ENCODE measurements at regions not wholly inside any gene's neighbourhood (a gene's known extent, or its start where the extent isn't known, plus 50 kb on each side); places are given as distances from the start of the nearest gene placed in this dataset.

DNA sequence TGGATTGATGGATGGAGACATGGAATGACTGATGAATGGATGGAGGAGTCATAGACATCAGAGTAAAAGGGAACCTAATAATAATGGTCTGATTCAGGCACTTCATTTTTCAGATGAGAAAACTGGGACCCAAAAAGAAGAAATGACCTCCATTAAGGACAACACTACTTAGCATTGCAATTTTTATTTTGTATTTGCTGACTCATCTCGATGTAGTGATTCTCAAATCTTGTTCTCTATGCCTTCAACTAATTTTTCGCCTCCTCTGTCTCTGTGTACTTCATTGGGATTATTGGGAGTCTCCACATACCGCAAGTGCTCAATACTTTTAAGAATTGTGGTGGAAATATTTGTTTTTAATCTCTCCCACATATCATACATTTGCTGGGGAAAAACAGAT, 446.2 kb upstream of the FSHR start:
- no peak overlapping the region for H3K4me3 ChIP-seq
- H3K79me2 ChIP-seq (replicated peaks; ENCODE audit: insufficient read depth), result no peaks in the 10 kb centered on the region
- H3K27ac ChIP-seq (ENCODE audit: low read depth), result no peak overlapping the region
- H3K36me3 ChIP-seq (ENCODE audit: insufficient read depth), result no peaks in the 10 kb centered on the region
- H3K4me2 ChIP-seq, result no peak overlapping the region
- no peak overlapping the region for H3K27ac Mint-ChIP-seq
- DNase-seq (ENCODE audit: low spot score), result no peak
- no peak for ATAC-seq
- H4K20me1 ChIP-seq (replicated peaks; ENCODE audit: insufficient read depth), result no peaks in the 10 kb centered on the region
- H3K4me1 Mint-ChIP-seq, result no peaks in the 10 kb centered on the region
- H3K4me3 Mint-ChIP-seq, result no peak overlapping the region
- no peaks in the 10 kb centered on the region for H3K36me3 Mint-ChIP-seq (ENCODE audit: low read depth)
- H3F3A ChIP-seq (replicated peaks; ENCODE audit: low read depth), result no peaks in the 10 kb centered on the region
- TF ChIP-seq EZH2 (IDR thresholded peaks at IDR 0.05; ENCODE audit: low read depth, unreplicated experiment) (no peak), POLR2AphosphoS5 (IDR thresholded peaks at IDR 0.05; ENCODE audit: low read depth) (no peak), ZNF331 (CRISPR knock-in tag; IDR thresholded peaks at IDR 0.05; ENCODE audit: low read depth) (no peak), CREB1 (CRISPR knock-in tag; IDR thresholded peaks at IDR 0.05; ENCODE audit: low read depth) (no peak), EZH2phosphoT487 (IDR thresholded peaks at IDR 0.05; ENCODE audit: unreplicated experiment) (no peak), JUNB (IDR thresholded peaks at IDR 0.05; ENCODE audit: unreplicated experiment) (no peak), ZNF114 (CRISPR knock-in tag; IDR thresholded peaks at IDR 0.05) (no peak), NANOG (IDR thresholded peaks at IDR 0.05; ENCODE audit: borderline replicate concordance) (no peak)
- TF ChIP-seq, protein P1, sequence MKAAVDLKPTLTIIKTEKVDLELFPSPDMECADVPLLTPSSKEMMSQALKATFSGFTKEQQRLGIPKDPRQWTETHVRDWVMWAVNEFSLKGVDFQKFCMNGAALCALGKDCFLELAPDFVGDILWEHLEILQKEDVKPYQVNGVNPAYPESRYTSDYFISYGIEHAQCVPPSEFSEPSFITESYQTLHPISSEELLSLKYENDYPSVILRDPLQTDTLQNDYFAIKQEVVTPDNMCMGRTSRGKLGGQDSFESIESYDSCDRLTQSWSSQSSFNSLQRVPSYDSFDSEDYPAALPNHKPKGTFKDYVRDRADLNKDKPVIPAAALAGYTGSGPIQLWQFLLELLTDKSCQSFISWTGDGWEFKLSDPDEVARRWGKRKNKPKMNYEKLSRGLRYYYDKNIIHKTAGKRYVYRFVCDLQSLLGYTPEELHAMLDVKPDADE (IDR thresholded peaks at IDR 0.05), result no peak
- TF ChIP-seq, protein P2, sequence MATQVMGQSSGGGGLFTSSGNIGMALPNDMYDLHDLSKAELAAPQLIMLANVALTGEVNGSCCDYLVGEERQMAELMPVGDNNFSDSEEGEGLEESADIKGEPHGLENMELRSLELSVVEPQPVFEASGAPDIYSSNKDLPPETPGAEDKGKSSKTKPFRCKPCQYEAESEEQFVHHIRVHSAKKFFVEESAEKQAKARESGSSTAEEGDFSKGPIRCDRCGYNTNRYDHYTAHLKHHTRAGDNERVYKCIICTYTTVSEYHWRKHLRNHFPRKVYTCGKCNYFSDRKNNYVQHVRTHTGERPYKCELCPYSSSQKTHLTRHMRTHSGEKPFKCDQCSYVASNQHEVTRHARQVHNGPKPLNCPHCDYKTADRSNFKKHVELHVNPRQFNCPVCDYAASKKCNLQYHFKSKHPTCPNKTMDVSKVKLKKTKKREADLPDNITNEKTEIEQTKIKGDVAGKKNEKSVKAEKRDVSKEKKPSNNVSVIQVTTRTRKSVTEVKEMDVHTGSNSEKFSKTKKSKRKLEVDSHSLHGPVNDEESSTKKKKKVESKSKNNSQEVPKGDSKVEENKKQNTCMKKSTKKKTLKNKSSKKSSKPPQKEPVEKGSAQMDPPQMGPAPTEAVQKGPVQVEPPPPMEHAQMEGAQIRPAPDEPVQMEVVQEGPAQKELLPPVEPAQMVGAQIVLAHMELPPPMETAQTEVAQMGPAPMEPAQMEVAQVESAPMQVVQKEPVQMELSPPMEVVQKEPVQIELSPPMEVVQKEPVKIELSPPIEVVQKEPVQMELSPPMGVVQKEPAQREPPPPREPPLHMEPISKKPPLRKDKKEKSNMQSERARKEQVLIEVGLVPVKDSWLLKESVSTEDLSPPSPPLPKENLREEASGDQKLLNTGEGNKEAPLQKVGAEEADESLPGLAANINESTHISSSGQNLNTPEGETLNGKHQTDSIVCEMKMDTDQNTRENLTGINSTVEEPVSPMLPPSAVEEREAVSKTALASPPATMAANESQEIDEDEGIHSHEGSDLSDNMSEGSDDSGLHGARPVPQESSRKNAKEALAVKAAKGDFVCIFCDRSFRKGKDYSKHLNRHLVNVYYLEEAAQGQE (IDR thresholded peaks at IDR 0.05; ENCODE audit: unreplicated experiment), result no peak
- TF ChIP-seq, protein P3, sequence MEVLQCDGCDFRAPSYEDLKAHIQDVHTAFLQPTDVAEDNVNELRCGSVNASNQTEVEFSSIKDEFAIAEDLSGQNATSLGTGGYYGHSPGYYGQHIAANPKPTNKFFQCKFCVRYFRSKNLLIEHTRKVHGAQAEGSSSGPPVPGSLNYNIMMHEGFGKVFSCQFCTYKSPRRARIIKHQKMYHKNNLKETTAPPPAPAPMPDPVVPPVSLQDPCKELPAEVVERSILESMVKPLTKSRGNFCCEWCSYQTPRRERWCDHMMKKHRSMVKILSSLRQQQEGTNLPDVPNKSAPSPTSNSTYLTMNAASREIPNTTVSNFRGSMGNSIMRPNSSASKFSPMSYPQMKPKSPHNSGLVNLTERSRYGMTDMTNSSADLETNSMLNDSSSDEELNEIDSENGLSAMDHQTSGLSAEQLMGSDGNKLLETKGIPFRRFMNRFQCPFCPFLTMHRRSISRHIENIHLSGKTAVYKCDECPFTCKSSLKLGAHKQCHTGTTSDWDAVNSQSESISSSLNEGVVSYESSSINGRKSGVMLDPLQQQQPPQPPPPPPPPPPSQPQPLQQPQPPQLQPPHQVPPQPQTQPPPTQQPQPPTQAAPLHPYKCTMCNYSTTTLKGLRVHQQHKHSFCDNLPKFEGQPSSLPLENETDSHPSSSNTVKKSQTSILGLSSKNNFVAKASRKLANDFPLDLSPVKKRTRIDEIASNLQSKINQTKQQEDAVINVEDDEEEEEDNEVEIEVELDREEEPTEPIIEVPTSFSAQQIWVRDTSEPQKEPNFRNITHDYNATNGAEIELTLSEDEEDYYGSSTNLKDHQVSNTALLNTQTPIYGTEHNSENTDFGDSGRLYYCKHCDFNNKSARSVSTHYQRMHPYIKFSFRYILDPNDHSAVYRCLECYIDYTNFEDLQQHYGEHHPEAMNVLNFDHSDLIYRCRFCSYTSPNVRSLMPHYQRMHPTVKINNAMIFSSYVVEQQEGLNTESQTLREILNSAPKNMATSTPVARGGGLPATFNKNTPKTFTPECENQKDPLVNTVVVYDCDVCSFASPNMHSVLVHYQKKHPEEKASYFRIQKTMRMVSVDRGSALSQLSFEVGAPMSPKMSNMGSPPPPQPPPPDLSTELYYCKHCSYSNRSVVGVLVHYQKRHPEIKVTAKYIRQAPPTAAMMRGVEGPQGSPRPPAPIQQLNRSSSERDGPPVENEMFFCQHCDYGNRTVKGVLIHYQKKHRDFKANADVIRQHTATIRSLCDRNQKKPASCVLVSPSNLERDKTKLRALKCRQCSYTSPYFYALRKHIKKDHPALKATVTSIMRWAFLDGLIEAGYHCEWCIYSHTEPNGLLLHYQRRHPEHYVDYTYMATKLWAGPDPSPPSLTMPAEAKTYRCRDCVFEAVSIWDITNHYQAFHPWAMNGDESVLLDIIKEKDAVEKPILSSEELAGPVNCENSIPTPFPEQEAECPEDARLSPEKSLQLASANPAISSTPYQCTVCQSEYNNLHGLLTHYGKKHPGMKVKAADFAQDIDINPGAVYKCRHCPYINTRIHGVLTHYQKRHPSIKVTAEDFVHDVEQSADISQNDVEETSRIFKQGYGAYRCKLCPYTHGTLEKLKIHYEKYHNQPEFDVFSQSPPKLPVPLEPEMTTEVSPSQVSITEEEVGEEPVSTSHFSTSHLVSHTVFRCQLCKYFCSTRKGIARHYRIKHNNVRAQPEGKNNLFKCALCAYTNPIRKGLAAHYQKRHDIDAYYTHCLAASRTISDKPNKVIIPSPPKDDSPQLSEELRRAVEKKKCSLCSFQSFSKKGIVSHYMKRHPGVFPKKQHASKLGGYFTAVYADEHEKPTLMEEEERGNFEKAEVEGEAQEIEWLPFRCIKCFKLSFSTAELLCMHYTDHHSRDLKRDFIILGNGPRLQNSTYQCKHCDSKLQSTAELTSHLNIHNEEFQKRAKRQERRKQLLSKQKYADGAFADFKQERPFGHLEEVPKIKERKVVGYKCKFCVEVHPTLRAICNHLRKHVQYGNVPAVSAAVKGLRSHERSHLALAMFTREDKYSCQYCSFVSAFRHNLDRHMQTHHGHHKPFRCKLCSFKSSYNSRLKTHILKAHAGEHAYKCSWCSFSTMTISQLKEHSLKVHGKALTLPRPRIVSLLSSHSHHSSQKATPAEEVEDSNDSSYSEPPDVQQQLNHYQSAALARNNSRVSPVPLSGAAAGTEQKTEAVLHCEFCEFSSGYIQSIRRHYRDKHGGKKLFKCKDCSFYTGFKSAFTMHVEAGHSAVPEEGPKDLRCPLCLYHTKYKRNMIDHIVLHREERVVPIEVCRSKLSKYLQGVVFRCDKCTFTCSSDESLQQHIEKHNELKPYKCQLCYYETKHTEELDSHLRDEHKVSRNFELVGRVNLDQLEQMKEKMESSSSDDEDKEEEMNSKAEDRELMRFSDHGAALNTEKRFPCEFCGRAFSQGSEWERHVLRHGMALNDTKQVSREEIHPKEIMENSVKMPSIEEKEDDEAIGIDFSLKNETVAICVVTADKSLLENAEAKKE (CRISPR knock-in tag; IDR thresholded peaks at IDR 0.05), result no peak
- TF ChIP-seq, protein P4, sequence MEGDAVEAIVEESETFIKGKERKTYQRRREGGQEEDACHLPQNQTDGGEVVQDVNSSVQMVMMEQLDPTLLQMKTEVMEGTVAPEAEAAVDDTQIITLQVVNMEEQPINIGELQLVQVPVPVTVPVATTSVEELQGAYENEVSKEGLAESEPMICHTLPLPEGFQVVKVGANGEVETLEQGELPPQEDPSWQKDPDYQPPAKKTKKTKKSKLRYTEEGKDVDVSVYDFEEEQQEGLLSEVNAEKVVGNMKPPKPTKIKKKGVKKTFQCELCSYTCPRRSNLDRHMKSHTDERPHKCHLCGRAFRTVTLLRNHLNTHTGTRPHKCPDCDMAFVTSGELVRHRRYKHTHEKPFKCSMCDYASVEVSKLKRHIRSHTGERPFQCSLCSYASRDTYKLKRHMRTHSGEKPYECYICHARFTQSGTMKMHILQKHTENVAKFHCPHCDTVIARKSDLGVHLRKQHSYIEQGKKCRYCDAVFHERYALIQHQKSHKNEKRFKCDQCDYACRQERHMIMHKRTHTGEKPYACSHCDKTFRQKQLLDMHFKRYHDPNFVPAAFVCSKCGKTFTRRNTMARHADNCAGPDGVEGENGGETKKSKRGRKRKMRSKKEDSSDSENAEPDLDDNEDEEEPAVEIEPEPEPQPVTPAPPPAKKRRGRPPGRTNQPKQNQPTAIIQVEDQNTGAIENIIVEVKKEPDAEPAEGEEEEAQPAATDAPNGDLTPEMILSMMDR (conservative IDR thresholded peaks at IDR 0.05; ENCODE audit: low read depth in 2 of 2), result no peak
- 0 out of 2 replicates have a peak, but pooled peaks cover 1% of the 10 kb centered on the region for H3K9me2 ChIP-seq (ENCODE audit: insufficient read depth)
- no peaks in the 10 kb centered on the region for H3K27me3 ChIP-seq (ENCODE audit: insufficient read depth)
- H3K27me3 Mint-ChIP-seq (ENCODE audit: insufficient read depth, low read depth, poor library complexity), result peaks cover 2% of the 10 kb centered on the region
- H2AFZ ChIP-seq, result no peak overlapping the region
- no peaks in the 10 kb centered on the region for H3K4me1 ChIP-seq (ENCODE audit: insufficient read depth)
- H3K9me3 Mint-ChIP-seq, result no peaks in the 10 kb centered on the region

Data from GM23338 (cell line).